K562 (cell line): ENCODE measurements at regions not wholly inside any gene's neighbourhood (a gene's known extent, or its start where the extent isn't known, plus 50 kb on each side); places are given as distances from the start of the nearest gene placed in this dataset.

Experiments used
- ATAC-seq: fragments of 200-7000 bp; cut with Tn5 transposase; 3 replicates; pipeline ENCODE4 v1.9.1; 2020; ENCODE audit warnings: moderate library complexity
- BruUV-seq: library from RNA; stranded (reverse); fragments of 400-500 nt; replicated peaks from 2 replicates; lab custom pipeline; 2021; lab: Mats Ljungman, UMichigan
- CTCF ChIA-PET: fragments of 300-600 bp; formaldehyde crosslinking; extraction: SDS; loops from one replicate; lab custom pipeline; 2021; ENCODE audit warnings: low intra/inter-chr PET ratio; lab: Yijun Ruan, JAX
- POLR2A ChIA-PET: fragments of 300-600, 350-650 bp; sonication (Branson Sonifier 250); formaldehyde crosslinking; extraction: SDS; loops from one replicate; lab custom pipeline; 2021; ENCODE audit warnings: antibody characterized with exemption, inconsistent platforms; lab: Yijun Ruan, JAX
- DNase-seq, 4 experiments: peaks; one replicate each; pipeline versions ENCODE4 v3.0.0 to v3.0.0-alpha.2; 2011 to 2018; ENCODE audit warnings: low spot score in 3 of 4, mixed read lengths in 3 of 4; ENCODE audit errors: extremely low read depth in 1 of 4
- FAIRE-seq: peaks from 2 replicates; lab custom pipeline; 2011; peaks lifted over from hg19 to GRCh38; lab: Jason Lieb, UNC
- H2AFZ ChIP-seq: 2 replicates; pipeline ENCODE4 v1.6.0; 2011; ENCODE audit warnings: low read depth, low read length, control low read depth, inconsistent platforms
- H3K27ac ChIP-seq: fragments of 200-600 bp; 3 replicates; pipeline ENCODE4 v1.8.0; 2011; ENCODE audit warnings: low read depth, mild to moderate bottlenecking, control low read depth, inconsistent platforms, low read length, moderate library complexity, mixed read lengths; ENCODE audit errors: extremely low read depth
- H3K27me3 ChIP-seq, 2 experiments: fragments of 300-600 bp in 1 of 2; 2 replicates in 1 of 2; 3 replicates in 1 of 2; pipeline versions ENCODE4 v1.6.0 to v1.8.0; 2011; ENCODE audit warnings: inconsistent platforms in 2 of 2, low read length in 2 of 2, mild to moderate bottlenecking in 1 of 2, mixed read lengths in 1 of 2, moderate library complexity in 1 of 2; ENCODE audit not compliant: control insufficient read depth in 2 of 2, insufficient read depth in 2 of 2
- H3K36me3 ChIP-seq: fragments of 300-600 bp; 3 replicates; pipeline ENCODE4 v1.8.0; 2011; ENCODE audit warnings: mild to moderate bottlenecking, low read length, inconsistent platforms; ENCODE audit not compliant: control insufficient read depth, insufficient read depth
- H3K4me1 ChIP-seq, 2 experiments: fragments of 200-600 bp in 1 of 2; replicated peaks in 1 of 2; 2 replicates in 1 of 2; 3 replicates in 1 of 2; pipeline versions ENCODE4 v1.5.1 to v1.8.0; 2011; ENCODE audit warnings: inconsistent platforms in 2 of 2, low read length in 2 of 2, mild to moderate bottlenecking in 1 of 2, mixed read lengths in 1 of 2, moderate library complexity in 1 of 2; ENCODE audit not compliant: control insufficient read depth in 2 of 2, insufficient read depth in 2 of 2
- H3K4me2 ChIP-seq: 2 replicates; pipeline ENCODE4 v1.6.1; 2011; ENCODE audit warnings: low read length, control low read depth, inconsistent platforms, mixed read lengths; ENCODE audit not compliant: insufficient read depth
- H3K4me3 ChIP-seq: fragments of 200-600 bp; sonication (generic), shearing (Covaris generic); 2 replicates; pipeline ENCODE4 v1.5.1; 2016; ENCODE audit warnings: control low read depth, inconsistent platforms
- H3K79me2 ChIP-seq: fragments of 200-600 bp; 3 replicates; pipeline ENCODE4 v1.8.0; 2011; ENCODE audit warnings: low read length, inconsistent platforms; ENCODE audit not compliant: control insufficient read depth, insufficient read depth
- H3K9ac ChIP-seq, 2 experiments: 2 replicates each; pipeline versions ENCODE4 v1.6.0 to v1.6.1; 2011; ENCODE audit warnings: low read depth in 2 of 2, low read length in 2 of 2, control low read depth in 1 of 2, inconsistent platforms in 1 of 2, mild to moderate bottlenecking in 1 of 2, mixed read lengths in 1 of 2; ENCODE audit not compliant: insufficient read depth in 1 of 2
- H3K9me1 ChIP-seq: one replicate; pipeline ENCODE4 v1.6.0; 2011; ENCODE audit warnings: inconsistent platforms, mild to moderate bottlenecking, low read length, moderate library complexity; ENCODE audit not compliant: control insufficient read depth, insufficient read depth
- H3K9me3 ChIP-seq: replicated peaks from 2 replicates; pipeline ENCODE4 v1.5.1; 2011; ENCODE audit warnings: low read depth, low read length, inconsistent platforms; ENCODE audit not compliant: control insufficient read depth, insufficient read depth
- H4K20me1 ChIP-seq: replicated peaks from 2 replicates; pipeline ENCODE4 v1.6.1; 2011; ENCODE audit warnings: low read length, inconsistent platforms, mixed read lengths; ENCODE audit not compliant: control insufficient read depth, insufficient read depth
- NFIC ChIP-seq: fragments of 450-650 bp; IDR thresholded peaks from 2 replicates; pipeline ENCODE4 v1.6.1; 2017; ENCODE audit warnings: mild to moderate bottlenecking, inconsistent platforms
- ZNF696 ChIP-seq: fragments of 250-450 bp; sonication (Bioruptor Pico); conservative IDR thresholded peaks from 2 replicates; pipeline ENCODE4 v1.4.0; 2020; ENCODE audit warnings: mild to moderate bottlenecking, moderate library complexity
- WGBS: fragments of 100-300 bp; shearing (Covaris generic); methylation state at CpG from one replicate; pipeline ENCODE4 v1.1.6; 2016; ENCODE audit warnings: low coverage, mixed read lengths; ENCODE audit not compliant: insufficient coverage; ENCODE audit errors: missing lambda C conversion rate; 5-methylcytosine and 5-hydroxymethylcytosine counted together
- in situ Hi-C: fragments of 300-500 bp; cut with MboI; formaldehyde crosslinking; loops from 4 replicates; pipeline ENCODE4 v1.15.0; 2018; ENCODE audit warnings: inconsistent platforms, mixed read lengths
- intact Hi-C: fragments of 100-400 bp; cut with micrococcal nuclease; formaldehyde crosslinking; loops from 2 replicates; pipeline ENCODE4 v1.14.2; 2022
- TF ChIP-seq, protein P1 (sequence below): fragments of 450-650 bp; IDR thresholded peaks from 2 replicates; pipeline ENCODE4 v1.6.1; 2018; ENCODE audit warnings: mild to moderate bottlenecking, low read depth; ENCODE audit not compliant: partially characterized antibody
- TF ChIP-seq, protein P2 (sequence below): sonication (generic); formaldehyde crosslinking; IDR thresholded peaks from 2 replicates; pipeline ENCODE4 v1.9.0; 2022; ENCODE audit warnings: mild to moderate bottlenecking, missing genetic modification reagents
- TF ChIP-seq, protein P3 (sequence below): sonication (generic); formaldehyde crosslinking; IDR thresholded peaks from 2 replicates; pipeline ENCODE4 v1.8.0; 2022; ENCODE audit warnings: mild to moderate bottlenecking, missing genetic modification reagents

DNA sequence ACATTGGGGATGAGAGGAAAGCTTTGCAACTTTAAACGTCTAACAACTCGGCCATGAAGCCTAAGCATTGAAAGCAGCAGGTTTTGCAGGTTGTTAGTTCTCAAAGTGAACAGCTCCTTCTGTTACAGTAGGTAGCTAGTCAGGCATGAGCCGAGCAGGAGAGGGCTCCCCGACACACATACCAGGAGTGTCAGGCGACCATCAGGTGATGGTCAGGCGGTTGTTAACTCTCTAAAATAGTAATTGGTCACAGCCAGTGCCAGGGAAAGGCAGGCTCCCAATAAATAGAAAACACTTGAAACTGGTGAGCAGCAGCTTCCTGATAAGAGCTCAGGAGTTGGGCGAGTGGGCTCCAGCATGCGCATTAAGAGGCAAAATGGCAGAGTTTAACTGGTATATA is 53.5 kb upstream of the DAPL1 start:
- no peaks in the 10 kb centered on the region for H3K36me3 ChIP-seq
- no peak overlapping the region for H2AFZ ChIP-seq
- no peaks in the 10 kb centered on the region; a peak in 2 of 5 replicates for H3K4me1 ChIP-seq
- CTCF ChIA-PET, result interaction anchor here (0.7 kb wide), 1 partner anchor 506 kb away, joined by 3 read pairs; no protein-coding TSS in a partner anchor
- under 1% methylated on average over 8 of the region's 8 CpGs for WGBS
- no peak overlapping the region for H3K4me2 ChIP-seq
- no peak for TF ChIP-seq NFIC
- TF ChIP-seq, protein P1, sequence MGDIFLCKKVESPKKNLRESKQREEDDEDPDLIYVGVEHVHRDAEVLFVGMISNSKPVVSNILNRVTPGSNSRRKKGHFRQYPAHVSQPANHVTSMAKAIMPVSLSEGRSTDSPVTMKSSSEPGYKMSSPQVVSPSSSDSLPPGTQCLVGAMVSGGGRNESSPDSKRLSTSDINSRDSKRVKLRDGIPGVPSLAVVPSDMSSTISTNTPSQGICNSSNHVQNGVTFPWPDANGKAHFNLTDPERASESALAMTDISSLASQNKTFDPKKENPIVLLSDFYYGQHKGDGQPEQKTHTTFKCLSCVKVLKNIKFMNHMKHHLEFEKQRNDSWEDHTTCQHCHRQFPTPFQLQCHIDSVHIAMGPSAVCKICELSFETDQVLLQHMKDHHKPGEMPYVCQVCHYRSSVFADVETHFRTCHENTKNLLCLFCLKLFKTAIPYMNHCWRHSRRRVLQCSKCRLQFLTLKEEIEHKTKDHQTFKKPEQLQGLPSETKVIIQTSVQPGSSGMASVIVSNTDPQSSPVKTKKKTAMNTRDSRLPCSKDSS, result no peak
- TF ChIP-seq, protein P2, sequence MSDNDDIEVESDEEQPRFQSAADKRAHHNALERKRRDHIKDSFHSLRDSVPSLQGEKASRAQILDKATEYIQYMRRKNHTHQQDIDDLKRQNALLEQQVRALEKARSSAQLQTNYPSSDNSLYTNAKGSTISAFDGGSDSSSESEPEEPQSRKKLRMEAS (CRISPR knock-in tag), result no peak
- TF ChIP-seq, protein P3, sequence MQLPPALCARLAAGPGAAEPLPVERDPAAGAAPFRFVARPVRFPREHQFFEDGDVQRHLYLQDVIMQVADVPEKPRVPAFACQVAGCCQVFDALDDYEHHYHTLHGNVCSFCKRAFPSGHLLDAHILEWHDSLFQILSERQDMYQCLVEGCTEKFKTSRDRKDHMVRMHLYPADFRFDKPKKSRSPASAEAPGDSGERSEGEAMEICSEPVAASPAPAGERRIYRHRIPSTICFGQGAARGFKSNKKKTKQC (CRISPR knock-in tag), result no peak
- TF ChIP-seq ZNF696 (CRISPR knock-in tag), result no peak
- in situ Hi-C loops (loop anchor here (10.0 to 25.0 kb wide), 2 partner anchors 967 to 1254 kb away; no protein-coding TSS in a partner anchor), intact Hi-C loops (loop anchor here (10.0 kb wide), 1 partner anchor 977 kb away; no protein-coding TSS in a partner anchor)
- H3K27ac ChIP-seq, result no peak overlapping the region
- no peak for DNase-seq
- no peaks in the 10 kb centered on the region for H3K9me1 ChIP-seq
- H3K79me2 ChIP-seq, result no peaks in the 10 kb centered on the region
- no peak overlapping the region for H3K9ac ChIP-seq
- H3K27me3 ChIP-seq, result peaks cover 28 to 64% of the 10 kb centered on the region in 2 experiments
- BruUV-seq, result no TSS peak
- no peak overlapping the region for H3K4me3 ChIP-seq
- no peaks in the 10 kb centered on the region for H4K20me1 ChIP-seq
- POLR2A ChIA-PET, result interaction anchor here (1.4 kb wide), 1 partner anchor 9 kb away, joined by 4 read pairs; no protein-coding TSS in a partner anchor
- no peak for ATAC-seq
- FAIRE-seq, result peak; percentile 11
- H3K9me3 ChIP-seq, result no peaks in the 10 kb centered on the region
